ENCODE measurements at regions not wholly inside any gene's neighbourhood (a gene's known extent, or its start where the extent isn't known, plus 50 kb on each side); places are given as distances from the start of the nearest gene placed in this dataset.

GRCh38 chr2:58930537-58930936 lies 689.4 kb upstream of the FANCL start:
- Histone ChIP-seq H3K36me3 (no peaks in the 10 kb centered on the region), H3K9me3 (no peaks in the 10 kb centered on the region), H3K27me3 (no peaks in the 10 kb centered on the region), H3K27ac (no peak overlapping the region), H3K4me1 (no peaks in the 10 kb centered on the region), H3K4me3 (no peak overlapping the region)
- TF ChIP-seq POLR2A (IDR thresholded peaks at IDR 0.05) (no peak), POLR2AphosphoS5 (IDR thresholded peaks at IDR 0.05) (no peak), CTCF (IDR thresholded peaks at IDR 0.05) (no peak), EP300 (IDR thresholded peaks at IDR 0.05; ENCODE audit: low read depth) (no peak)
- no peak for DNase-seq
- in situ Hi-C loops (cut with MboI; ENCODE audit: low pct_ligation_motif_present in 1 of 4, low pct_unique_long_range_greater_than_20kb in 1 of 4, low sequenced_read_pairs in 3 of 4) (no loop called here), intact Hi-C loops (cut with DNase I; ENCODE audit: low total_unique reads) (no loop called here)
- 79 to 90% methylated on average over 5 of the region's 5 CpGs for WGBS, 2 donors (ENCODE audit: low coverage in 1 of 2)

- TF ChIP-seq POLR2AphosphoS5 (IDR thresholded peaks at IDR 0.05) (no peak), CTCF (IDR thresholded peaks at IDR 0.05) (no peak), EP300 (IDR thresholded peaks at IDR 0.05; ENCODE audit: low read depth) (no peak), POLR2A (IDR thresholded peaks at IDR 0.05) (no peak)
- intact Hi-C loops (cut with DNase I; ENCODE audit: low total_unique reads): no loop called here
Observed at GRCh38 chr2:58928973-58929372, 687.8 kb upstream of the FANCL start.

GRCh38 chr2:58928391-58928790 lies 687.3 kb upstream of the FANCL start:
- in situ Hi-C loops (cut with MboI; ENCODE audit: low pct_ligation_motif_present in 1 of 4, low pct_unique_long_range_greater_than_20kb in 1 of 4, low sequenced_read_pairs in 3 of 4): no loop called here
- no peaks in the 10 kb centered on the region for H3K36me3 ChIP-seq
- H3K9me3 ChIP-seq: no peaks in the 10 kb centered on the region
- TF ChIP-seq POLR2AphosphoS5 (IDR thresholded peaks at IDR 0.05) (no peak), CTCF (IDR thresholded peaks at IDR 0.05) (no peak), POLR2A (IDR thresholded peaks at IDR 0.05) (no peak), EP300 (IDR thresholded peaks at IDR 0.05; ENCODE audit: low read depth) (no peak)
- no peaks in the 10 kb centered on the region for H3K4me1 ChIP-seq
- H3K27me3 ChIP-seq: no peaks in the 10 kb centered on the region
- DNase-seq: no peak
- intact Hi-C loops (cut with DNase I; ENCODE audit: low total_unique reads): no loop called here
- no peak overlapping the region for H3K27ac ChIP-seq
- WGBS, 2 donors (ENCODE audit: low coverage in 1 of 2): 62 to 74% methylated on average over 6 of the region's 6 CpGs
- H3K4me3 ChIP-seq: no peak overlapping the region

More at GRCh38 chr2:58928973-58929372, 687.8 kb upstream of the FANCL start:
- Histone ChIP-seq H3K4me3 (no peak overlapping the region), H3K27me3 (no peaks in the 10 kb centered on the region), H3K4me1 (no peaks in the 10 kb centered on the region), H3K27ac (no peak overlapping the region), H3K36me3 (no peaks in the 10 kb centered on the region), H3K9me3 (no peaks in the 10 kb centered on the region)
- in situ Hi-C loops (cut with MboI; ENCODE audit: low pct_ligation_motif_present in 1 of 4, low pct_unique_long_range_greater_than_20kb in 1 of 4, low sequenced_read_pairs in 3 of 4): no loop called here
- DNase-seq: no peak

- in situ Hi-C loops (cut with MboI; ENCODE audit: low pct_ligation_motif_present in 1 of 4, low pct_unique_long_range_greater_than_20kb in 1 of 4, low sequenced_read_pairs in 3 of 4) (no loop called here), intact Hi-C loops (cut with DNase I; ENCODE audit: low total_unique reads) (no loop called here)
- TF ChIP-seq POLR2A (IDR thresholded peaks at IDR 0.05) (no peak), CTCF (IDR thresholded peaks at IDR 0.05) (no peak), POLR2AphosphoS5 (IDR thresholded peaks at IDR 0.05) (no peak), EP300 (IDR thresholded peaks at IDR 0.05; ENCODE audit: low read depth) (no peak)
- Histone ChIP-seq H3K9me3 (no peaks in the 10 kb centered on the region), H3K27me3 (no peaks in the 10 kb centered on the region), H3K36me3 (no peaks in the 10 kb centered on the region), H3K4me1 (no peaks in the 10 kb centered on the region), H3K4me3 (no peak overlapping the region), H3K27ac (no peak overlapping the region)
- WGBS, 2 donors (ENCODE audit: low coverage in 1 of 2): 92% methylated on average over 5 of the region's 5 CpGs
- DNase-seq: no peak
Observed at GRCh38 chr2:58926112-58926511, 685.0 kb upstream of the FANCL start.

Data from transverse colon (tissue), 4 donors.